Endodermal cell (in vitro differentiated cells): ENCODE measurements at regions not wholly inside any gene's neighbourhood (a gene's known extent, or its start where the extent isn't known, plus 50 kb on each side); places are given as distances from the start of the nearest gene placed in this dataset.

Source experiments
- DNase-seq: peaks from one replicate; pipeline ENCODE4 v3.0.0-alpha.2; 2017
- H3K27ac ChIP-seq: 2 replicates; pipeline ENCODE4 v1.5.1; 2013; ENCODE audit warnings: mild to moderate bottlenecking, low read depth, low read length, moderate library complexity
- H3K27me3 ChIP-seq: 2 replicates; pipeline ENCODE4 v1.6.1; 2013; ENCODE audit warnings: mild to moderate bottlenecking, low read length, moderate library complexity; ENCODE audit not compliant: insufficient read depth, control insufficient read depth, poor library complexity, severe bottlenecking
- H3K36me3 ChIP-seq: 2 replicates; pipeline ENCODE4 v1.7.0; 2013; ENCODE audit warnings: mild to moderate bottlenecking, low read length, moderate library complexity; ENCODE audit not compliant: control insufficient read depth, insufficient read depth
- H3K4me1 ChIP-seq: one replicate; pipeline ENCODE4 v1.7.0; 2013; ENCODE audit warnings: low read length; ENCODE audit not compliant: control insufficient read depth, insufficient read depth
- H3K4me3 ChIP-seq: 2 replicates; pipeline ENCODE4 v1.5.1; 2013; ENCODE audit warnings: mild to moderate bottlenecking, low read length, moderate library complexity
- H3K9ac ChIP-seq: 2 replicates; pipeline ENCODE4 v1.6.1; 2013; ENCODE audit warnings: mild to moderate bottlenecking, low read length, moderate library complexity; ENCODE audit not compliant: poor library complexity, severe bottlenecking; ENCODE audit errors: extremely low read depth
- H3K9me3 ChIP-seq: 2 replicates; pipeline ENCODE4 v1.6.1; 2013; ENCODE audit warnings: mild to moderate bottlenecking, low read length, moderate library complexity; ENCODE audit not compliant: control insufficient read depth
- H3K27ac Mint-ChIP-seq: 2 replicates; pipeline ENCODE4 v1.8.0; 2020; ENCODE audit warnings: mixed read lengths
- H3K27me3 Mint-ChIP-seq: 2 replicates; pipeline ENCODE4 v1.8.0; 2021; ENCODE audit warnings: mild to moderate bottlenecking, mixed read lengths; ENCODE audit not compliant: insufficient read depth
- H3K36me3 Mint-ChIP-seq: 2 replicates; pipeline ENCODE4 v1.8.0; 2020; ENCODE audit warnings: low read depth, mixed read lengths
- H3K4me1 Mint-ChIP-seq: 2 replicates; pipeline ENCODE4 v1.8.0; 2020; ENCODE audit warnings: mixed read lengths
- H3K4me3 Mint-ChIP-seq: 2 replicates; pipeline ENCODE4 v1.8.0; 2020; ENCODE audit warnings: mild to moderate bottlenecking, moderate library complexity, mixed read lengths
- H3K9me3 Mint-ChIP-seq: 2 replicates; pipeline ENCODE4 v1.8.0; 2020; ENCODE audit warnings: mild to moderate bottlenecking, mixed read lengths
- WGBS, 2 experiments: methylation state at CpG; one replicate each; pipeline versions ENCODE4 v1.1.5 to v1.1.7; 2013; ENCODE audit warnings: missing lambda C conversion rate in 2 of 2, mixed read lengths in 1 of 2; ENCODE audit not compliant: insufficient coverage in 1 of 2, insufficient read length in 1 of 2; 5-methylcytosine and 5-hydroxymethylcytosine counted together
- TF ChIP-seq, protein P1 (sequence below): fragments of 200-600 bp; sonication (generic); conservative IDR thresholded peaks from 2 replicates; pipeline ENCODE4 v1.5.0; 2021; ENCODE audit warnings: antibody characterized with exemption, mild to moderate bottlenecking

DNA sequence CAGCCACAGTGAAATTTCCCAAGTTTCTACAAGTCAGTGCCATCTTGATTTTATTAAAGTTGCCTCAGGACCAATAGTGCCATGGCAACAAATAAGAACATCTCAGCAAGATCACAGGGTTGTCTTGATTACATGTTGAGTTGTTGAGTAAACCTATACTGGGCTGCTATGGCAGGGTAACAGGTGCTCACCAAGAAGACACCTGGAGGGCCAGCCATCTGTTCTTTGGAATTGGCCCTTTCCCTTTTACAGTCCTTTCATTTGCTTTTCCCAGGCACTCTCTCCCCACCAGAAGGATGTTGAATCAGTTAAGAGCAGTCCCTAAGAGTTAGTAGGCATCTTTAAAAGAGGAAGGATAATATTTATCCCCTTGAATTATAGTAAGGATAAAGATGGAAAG is 582.0 kb downstream of the TNS3 start:
- H3K9ac ChIP-seq = no peak overlapping the region
- DNase-seq = no peak
- peaks cover 7% of the 10 kb centered on the region for H3K9me3 ChIP-seq
- H3K27ac ChIP-seq = no peak overlapping the region
- H3K4me1 ChIP-seq = peaks cover 6% of the 10 kb centered on the region
- peaks cover 15% of the 10 kb centered on the region for H3K4me1 Mint-ChIP-seq
- H3K4me3 ChIP-seq = no peak overlapping the region
- TF ChIP-seq, protein P1, sequence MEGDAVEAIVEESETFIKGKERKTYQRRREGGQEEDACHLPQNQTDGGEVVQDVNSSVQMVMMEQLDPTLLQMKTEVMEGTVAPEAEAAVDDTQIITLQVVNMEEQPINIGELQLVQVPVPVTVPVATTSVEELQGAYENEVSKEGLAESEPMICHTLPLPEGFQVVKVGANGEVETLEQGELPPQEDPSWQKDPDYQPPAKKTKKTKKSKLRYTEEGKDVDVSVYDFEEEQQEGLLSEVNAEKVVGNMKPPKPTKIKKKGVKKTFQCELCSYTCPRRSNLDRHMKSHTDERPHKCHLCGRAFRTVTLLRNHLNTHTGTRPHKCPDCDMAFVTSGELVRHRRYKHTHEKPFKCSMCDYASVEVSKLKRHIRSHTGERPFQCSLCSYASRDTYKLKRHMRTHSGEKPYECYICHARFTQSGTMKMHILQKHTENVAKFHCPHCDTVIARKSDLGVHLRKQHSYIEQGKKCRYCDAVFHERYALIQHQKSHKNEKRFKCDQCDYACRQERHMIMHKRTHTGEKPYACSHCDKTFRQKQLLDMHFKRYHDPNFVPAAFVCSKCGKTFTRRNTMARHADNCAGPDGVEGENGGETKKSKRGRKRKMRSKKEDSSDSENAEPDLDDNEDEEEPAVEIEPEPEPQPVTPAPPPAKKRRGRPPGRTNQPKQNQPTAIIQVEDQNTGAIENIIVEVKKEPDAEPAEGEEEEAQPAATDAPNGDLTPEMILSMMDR = no peak
- no peak overlapping the region for H3K27ac Mint-ChIP-seq
- no peaks in the 10 kb centered on the region for H3K27me3 ChIP-seq
- no peak overlapping the region for H3K4me3 Mint-ChIP-seq
- H3K36me3 ChIP-seq = no peaks in the 10 kb centered on the region
- H3K9me3 Mint-ChIP-seq = peaks cover 10% of the 10 kb centered on the region
- no peaks in the 10 kb centered on the region for H3K27me3 Mint-ChIP-seq
- peaks cover 5% of the 10 kb centered on the region for H3K36me3 Mint-ChIP-seq

DNA sequence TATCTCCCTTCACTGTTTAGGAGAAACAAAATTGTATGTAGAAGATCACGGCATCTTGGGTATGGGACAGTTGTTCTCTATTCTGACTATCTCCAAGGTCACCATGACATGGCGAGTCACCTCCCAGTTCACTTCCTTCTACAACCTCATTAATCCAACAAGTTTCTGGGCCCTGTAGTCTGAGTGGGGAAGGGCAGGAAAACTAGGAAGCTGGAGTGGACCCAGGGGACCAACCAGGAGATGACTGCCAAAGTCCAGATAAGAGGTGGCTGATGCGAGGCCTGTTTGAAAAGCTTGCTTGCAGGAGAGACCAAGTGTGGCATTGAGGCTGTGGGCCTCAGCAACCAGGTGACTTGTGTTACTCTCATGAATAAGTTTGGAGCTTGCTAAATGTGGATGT is 584.9 kb downstream of the TNS3 start:
- no peak overlapping the region for H3K4me3 ChIP-seq
- no peak overlapping the region for H3K9ac ChIP-seq
- H3K4me3 Mint-ChIP-seq = no peak overlapping the region
- H3K36me3 ChIP-seq = no peaks in the 10 kb centered on the region
- H3K27me3 ChIP-seq = peaks cover 7% of the 10 kb centered on the region
- H3K9me3 Mint-ChIP-seq = no peaks in the 10 kb centered on the region
- H3K27me3 Mint-ChIP-seq = peaks cover 4% of the 10 kb centered on the region
- no peak for DNase-seq
- H3K27ac ChIP-seq = no peak overlapping the region
- peaks cover 4% of the 10 kb centered on the region for H3K4me1 ChIP-seq
- H3K9me3 ChIP-seq = no peaks in the 10 kb centered on the region
- H3K27ac Mint-ChIP-seq = no peak overlapping the region
- peaks cover 7% of the 10 kb centered on the region for H3K4me1 Mint-ChIP-seq
- 99 to 100% methylated on average over 1 to 3 of the region's 3 CpGs for WGBS, 2 experiments
- H3K36me3 Mint-ChIP-seq = no peaks in the 10 kb centered on the region
- TF ChIP-seq, protein P1 = no peak

DNA sequence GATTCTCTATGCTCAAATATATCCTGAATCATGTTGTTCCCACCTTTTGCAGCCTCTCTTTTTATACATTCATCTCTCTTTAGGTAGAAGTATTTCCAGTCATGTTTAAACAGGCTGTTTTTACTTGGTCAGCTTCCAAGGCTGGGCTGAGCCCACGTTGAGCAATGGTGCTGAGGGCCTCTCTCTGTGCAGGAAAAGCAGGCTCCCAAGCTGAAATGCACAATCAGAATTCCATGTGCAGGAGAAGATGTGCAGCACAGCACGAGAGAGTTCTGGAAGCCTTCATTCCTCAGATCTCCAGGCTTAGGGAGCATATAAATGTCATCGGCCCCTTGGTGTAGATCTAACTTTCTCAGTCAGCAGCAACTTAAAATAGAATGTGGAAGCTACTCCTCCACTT is 588.5 kb downstream of the TNS3 start:
- H3K4me1 ChIP-seq = peaks cover 4% of the 10 kb centered on the region
- no peak for DNase-seq
- Mint-ChIP-seq H3K36me3 (no peaks in the 10 kb centered on the region), H3K9me3 (no peaks in the 10 kb centered on the region), H3K4me3 (no peak overlapping the region), H3K4me1 (no peaks in the 10 kb centered on the region), H3K27me3 (peaks cover 4% of the 10 kb centered on the region), H3K27ac (no peak overlapping the region)
- WGBS, 2 experiments = 92 to 96% methylated on average over 3 of the region's 3 CpGs
- H3K4me3 ChIP-seq = no peak overlapping the region
- no peaks in the 10 kb centered on the region for H3K9me3 ChIP-seq
- no peaks in the 10 kb centered on the region for H3K36me3 ChIP-seq
- no peak overlapping the region for H3K9ac ChIP-seq
- TF ChIP-seq, protein P1 = no peak
- peaks cover 7% of the 10 kb centered on the region for H3K27me3 ChIP-seq
- no peak overlapping the region for H3K27ac ChIP-seq
